ENCODE measurements at regions not wholly inside any gene's neighbourhood (a gene's known extent, or its start where the extent isn't known, plus 50 kb on each side); places are given as distances from the start of the nearest gene placed in this dataset.

DNA sequence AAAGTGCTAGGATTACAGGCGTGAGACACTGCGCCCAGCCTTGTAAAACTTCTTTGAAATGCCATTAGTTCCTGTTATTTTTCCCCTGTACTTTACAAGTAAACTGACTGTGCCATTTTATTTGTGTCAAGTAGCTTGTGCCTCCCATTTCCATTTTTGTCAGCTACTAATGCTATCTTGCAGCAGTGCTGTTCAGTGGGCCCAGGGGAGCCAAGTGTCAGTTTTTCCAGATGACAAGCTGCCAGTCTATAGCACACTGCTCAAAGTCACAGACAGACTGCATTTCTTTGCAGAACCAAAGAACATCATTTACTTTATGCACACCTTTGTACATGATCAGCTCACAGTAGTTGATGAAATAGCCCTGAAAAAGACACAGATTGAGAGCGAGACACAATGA, 901.3 kb upstream of the CDH2 start:
- Histone ChIP-seq H3K36me3 (no peaks in the 10 kb centered on the region), H3K4me1 (no peaks in the 10 kb centered on the region), H3K4me3 (replicated peaks in 1 of 3) (no peak overlapping the region), H3K27me3 (no peaks in the 10 kb centered on the region), H3K27ac (no peak overlapping the region), H3K9me3 (no peaks in the 10 kb centered on the region)
- DNase-seq = no peak
- TF ChIP-seq POLR2A (IDR thresholded peaks at IDR 0.05) = no peak
- TF ChIP-seq, protein P1, sequence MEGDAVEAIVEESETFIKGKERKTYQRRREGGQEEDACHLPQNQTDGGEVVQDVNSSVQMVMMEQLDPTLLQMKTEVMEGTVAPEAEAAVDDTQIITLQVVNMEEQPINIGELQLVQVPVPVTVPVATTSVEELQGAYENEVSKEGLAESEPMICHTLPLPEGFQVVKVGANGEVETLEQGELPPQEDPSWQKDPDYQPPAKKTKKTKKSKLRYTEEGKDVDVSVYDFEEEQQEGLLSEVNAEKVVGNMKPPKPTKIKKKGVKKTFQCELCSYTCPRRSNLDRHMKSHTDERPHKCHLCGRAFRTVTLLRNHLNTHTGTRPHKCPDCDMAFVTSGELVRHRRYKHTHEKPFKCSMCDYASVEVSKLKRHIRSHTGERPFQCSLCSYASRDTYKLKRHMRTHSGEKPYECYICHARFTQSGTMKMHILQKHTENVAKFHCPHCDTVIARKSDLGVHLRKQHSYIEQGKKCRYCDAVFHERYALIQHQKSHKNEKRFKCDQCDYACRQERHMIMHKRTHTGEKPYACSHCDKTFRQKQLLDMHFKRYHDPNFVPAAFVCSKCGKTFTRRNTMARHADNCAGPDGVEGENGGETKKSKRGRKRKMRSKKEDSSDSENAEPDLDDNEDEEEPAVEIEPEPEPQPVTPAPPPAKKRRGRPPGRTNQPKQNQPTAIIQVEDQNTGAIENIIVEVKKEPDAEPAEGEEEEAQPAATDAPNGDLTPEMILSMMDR (IDR thresholded peaks at IDR 0.05) = no peak
- WGBS, 2 donors = 70 to 77% methylated on average over 3 of the region's 3 CpGs
- intact Hi-C loops (cut with DNase I) = no loop called here

DNA sequence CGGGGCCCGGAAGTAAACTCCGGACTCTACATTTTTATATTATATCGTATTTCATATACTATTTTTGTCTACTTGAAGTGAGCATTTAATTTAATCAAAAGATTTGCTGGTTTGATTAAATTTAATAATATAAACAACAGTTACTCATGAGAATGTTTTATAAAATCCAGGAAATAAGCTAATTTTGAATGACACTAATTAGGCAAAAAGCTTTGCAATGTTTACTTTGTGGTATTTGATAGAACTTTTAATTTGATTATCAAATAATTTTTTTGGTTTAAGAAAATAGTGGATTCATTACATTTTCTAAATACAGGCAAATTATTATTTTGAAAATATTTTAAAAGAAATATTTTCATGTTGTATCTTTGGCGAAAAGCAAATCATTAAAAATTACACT, 900.4 kb upstream of the CDH2 start:
- intact Hi-C loops (cut with DNase I) = no loop called here
- H3K27ac ChIP-seq = no peak overlapping the region
- no peaks in the 10 kb centered on the region for H3K4me1 ChIP-seq
- no peak overlapping the region for H3K4me3 ChIP-seq (replicated peaks in 1 of 3)
- no peaks in the 10 kb centered on the region for H3K27me3 ChIP-seq
- H3K36me3 ChIP-seq = no peaks in the 10 kb centered on the region
- no peak for TF ChIP-seq POLR2A (IDR thresholded peaks at IDR 0.05)
- TF ChIP-seq, protein P1 (IDR thresholded peaks at IDR 0.05) = no peak
- WGBS, 2 donors = 94 to 96% methylated on average over 5 of the region's 5 CpGs
- H3K9me3 ChIP-seq = no peaks in the 10 kb centered on the region
- DNase-seq = no peak

DNA sequence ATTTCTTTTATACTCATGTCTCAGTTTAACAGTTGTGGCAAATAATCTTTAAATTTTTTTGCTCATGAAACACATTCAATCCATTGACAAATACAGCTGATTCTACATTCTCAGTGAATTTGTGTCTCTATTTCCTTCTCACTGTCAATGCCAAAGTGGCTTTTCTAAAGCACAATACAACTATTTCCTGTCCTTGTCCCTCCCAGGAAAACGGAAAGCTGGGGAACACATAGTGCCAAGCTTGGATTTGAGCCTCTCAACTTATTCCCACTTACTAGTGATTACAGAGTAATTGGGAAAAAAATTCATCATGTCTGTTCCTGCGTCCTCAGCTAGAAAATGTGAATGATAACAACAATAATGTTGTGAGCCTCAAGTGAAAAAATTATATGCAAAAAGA, 899.7 kb upstream of the CDH2 start:
- Histone ChIP-seq H3K27me3 (no peaks in the 10 kb centered on the region), H3K27ac (no peak overlapping the region), H3K9me3 (no peaks in the 10 kb centered on the region), H3K4me3 (replicated peaks in 1 of 3) (no peak overlapping the region), H3K36me3 (no peaks in the 10 kb centered on the region), H3K4me1 (no peaks in the 10 kb centered on the region)
- TF ChIP-seq POLR2A (IDR thresholded peaks at IDR 0.05) = no peak
- TF ChIP-seq, protein P1 (IDR thresholded peaks at IDR 0.05) = no peak
- intact Hi-C loops (cut with DNase I) = no loop called here
- WGBS, 2 donors = 60 to 84% methylated on average over 2 of the region's 2 CpGs
- DNase-seq = no peak

DNA sequence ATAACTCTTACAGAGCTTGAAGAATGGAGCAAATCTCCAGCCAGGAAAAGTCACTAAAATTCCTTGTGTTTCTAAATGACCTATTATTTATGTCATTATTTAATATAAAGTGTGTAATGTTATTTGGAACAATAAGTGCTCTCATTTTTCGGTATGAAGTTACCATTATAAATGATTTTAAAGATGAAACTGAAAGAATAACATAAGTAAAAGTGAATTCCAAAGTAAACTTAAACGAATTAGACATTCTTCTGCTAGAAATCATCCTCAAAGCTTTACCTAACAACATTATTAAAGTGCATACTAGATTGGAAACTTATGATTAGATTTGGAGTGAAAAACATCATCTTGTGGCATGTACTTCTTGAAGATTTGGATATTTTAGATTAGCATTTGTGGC, 897.2 kb upstream of the CDH2 start:
- Histone ChIP-seq H3K27me3 (no peaks in the 10 kb centered on the region), H3K4me3 (replicated peaks in 1 of 3) (no peak overlapping the region), H3K4me1 (no peaks in the 10 kb centered on the region), H3K9me3 (no peaks in the 10 kb centered on the region), H3K27ac (no peak overlapping the region), H3K36me3 (no peaks in the 10 kb centered on the region)
- 75 to 85% methylated on average over 2 of the region's 2 CpGs for WGBS, 2 donors
- no peak for DNase-seq
- TF ChIP-seq, protein P1 (IDR thresholded peaks at IDR 0.05) = no peak
- TF ChIP-seq POLR2A (IDR thresholded peaks at IDR 0.05) = no peak
- intact Hi-C loops (cut with DNase I) = no loop called here

DNA sequence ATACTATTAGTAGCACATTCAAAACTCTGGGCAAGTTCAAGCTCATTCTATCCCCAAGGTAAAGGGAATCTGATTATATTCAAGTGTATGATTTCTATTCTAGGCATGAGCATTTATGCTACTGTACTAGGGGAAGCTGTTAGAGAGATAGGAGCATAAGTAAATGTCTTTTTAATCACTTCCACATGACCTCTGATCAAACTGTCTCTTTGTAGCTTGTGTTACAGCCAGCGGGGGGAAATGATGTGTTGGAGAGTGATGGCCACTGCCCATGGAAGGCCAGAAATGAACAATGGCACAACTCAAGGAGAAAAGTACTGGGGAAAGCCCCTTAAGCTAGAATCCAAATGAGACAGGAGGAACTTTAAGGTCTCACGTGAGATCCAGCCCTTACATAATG, 894.9 kb upstream of the CDH2 start:
- Histone ChIP-seq H3K27me3 (no peaks in the 10 kb centered on the region), H3K9me3 (no peaks in the 10 kb centered on the region), H3K4me3 (replicated peaks in 1 of 3) (no peak overlapping the region), H3K36me3 (no peaks in the 10 kb centered on the region), H3K27ac (no peak overlapping the region), H3K4me1 (no peaks in the 10 kb centered on the region)
- 86 to 93% methylated on average over 2 of the region's 2 CpGs for WGBS, 2 donors
- no peak for DNase-seq
- TF ChIP-seq POLR2A (IDR thresholded peaks at IDR 0.05) = no peak
- TF ChIP-seq, protein P1 (IDR thresholded peaks at IDR 0.05) = no peak
- intact Hi-C loops (cut with DNase I) = no loop called here
